ENCODE measurements at regions not wholly inside any gene's neighbourhood (a gene's known extent, or its start where the extent isn't known, plus 50 kb on each side); places are given as distances from the start of the nearest gene placed in this dataset.

GRCh38 chr12:91861554-91861953, 284.1 kb downstream of the BTG1 start:
- no peak for DNase-seq (ENCODE audit: low read depth in 2 of 3, low spot score in 2 of 3)

GRCh38 chr12:91859347-91859746, 286.3 kb downstream of the BTG1 start:
- no peak for DNase-seq (ENCODE audit: low read depth in 2 of 3, low spot score in 2 of 3)

GRCh38 chr12:91857813-91858542, 287.7 kb downstream of the BTG1 start:
- DNase-seq (ENCODE audit: low read depth in 2 of 3, low spot score in 2 of 3): no peak

- DNase-seq (ENCODE audit: low read depth in 2 of 3, low spot score in 2 of 3): no peak
These were observed 290.9 kb downstream of the BTG1 start for GRCh38 chr12:91854725-91855124.

GRCh38 chr12:91853350-91854127, 292.1 kb downstream of the BTG1 start:
- DNase-seq (ENCODE audit: low read depth in 2 of 3, low spot score in 2 of 3): no peak

GRCh38 chr12:91852634-91853033, 293.0 kb downstream of the BTG1 start:
- no peak for DNase-seq (ENCODE audit: low read depth in 2 of 3, low spot score in 2 of 3)

- no peak for DNase-seq (ENCODE audit: low read depth in 2 of 3, low spot score in 2 of 3)
These were observed 293.7 kb downstream of the BTG1 start for GRCh38 chr12:91851741-91852477.

- DNase-seq (ENCODE audit: low read depth in 2 of 3, low spot score in 2 of 3): no peak
These were observed 299.1 kb downstream of the BTG1 start for GRCh38 chr12:91846466-91847055.

- DNase-seq (ENCODE audit: low read depth in 2 of 3, low spot score in 2 of 3): no peak
These were observed 300.3 kb downstream of the BTG1 start for GRCh38 chr12:91845365-91845764.

GRCh38 chr12:91841822-91842221, 303.8 kb downstream of the BTG1 start:
- DNase-seq (ENCODE audit: low read depth in 2 of 3, low spot score in 2 of 3): no peak

- DNase-seq (ENCODE audit: low read depth in 2 of 3, low spot score in 2 of 3): no peak
These were observed 308.9 kb downstream of the BTG1 start for GRCh38 chr12:91836696-91837095.

GRCh38 chr12:91836264-91836663, 309.4 kb downstream of the BTG1 start:
- DNase-seq (ENCODE audit: low read depth in 2 of 3, low spot score in 2 of 3): no peak

- no peak for DNase-seq (ENCODE audit: low read depth in 2 of 3, low spot score in 2 of 3)
These were observed 310.0 kb downstream of the BTG1 start for GRCh38 chr12:91835693-91836092.

GRCh38 chr12:91833780-91834359, 311.8 kb downstream of the BTG1 start:
- DNase-seq (ENCODE audit: low read depth in 2 of 3, low spot score in 2 of 3): no peak

GRCh38 chr12:91825999-91826398, 319.6 kb downstream of the BTG1 start:
- no peak for DNase-seq (ENCODE audit: low read depth in 2 of 3, low spot score in 2 of 3)

GRCh38 chr12:91824991-91825390, 320.7 kb downstream of the BTG1 start:
- no peak for DNase-seq (ENCODE audit: low read depth in 2 of 3, low spot score in 2 of 3)

- no peak for DNase-seq (ENCODE audit: low read depth in 2 of 3, low spot score in 2 of 3)
These were observed 326.6 kb downstream of the BTG1 start for GRCh38 chr12:91819132-91819447.

- DNase-seq (ENCODE audit: low read depth in 2 of 3, low spot score in 2 of 3): no peak
These were observed 327.2 kb downstream of the BTG1 start for GRCh38 chr12:91818227-91819131.

GRCh38 chr12:91817517-91817916, 328.1 kb downstream of the BTG1 start:
- no peak for DNase-seq (ENCODE audit: low read depth in 2 of 3, low spot score in 2 of 3)

- DNase-seq (ENCODE audit: low read depth in 2 of 3, low spot score in 2 of 3): no peak
These were observed 331.9 kb downstream of the BTG1 start for GRCh38 chr12:91813701-91814100.
